H9 (cell line): ENCODE measurements at regions not wholly inside any gene's neighbourhood (a gene's known extent, or its start where the extent isn't known, plus 50 kb on each side); places are given as distances from the start of the nearest gene placed in this dataset.

Experiments
- DNase-seq: peaks from one replicate; pipeline ENCODE4 v3.0.0-alpha.2; 2017
- H2AFZ ChIP-seq: one replicate; pipeline ENCODE4 v1.6.1; 2013; ENCODE audit warnings: mild to moderate bottlenecking, low read length, control low read depth, moderate library complexity
- H2AK5ac ChIP-seq: 2 replicates; pipeline ENCODE4 v1.6.1; 2013; ENCODE audit warnings: low read length, control low read depth, mixed read lengths; ENCODE audit not compliant: insufficient read length
- H2BK120ac ChIP-seq: one replicate; pipeline ENCODE4 v1.6.1; 2013; ENCODE audit warnings: low read depth, mild to moderate bottlenecking, low read length, control low read depth, inconsistent platforms; ENCODE audit not compliant: poor library complexity, severe bottlenecking
- H2BK12ac ChIP-seq: 2 replicates; pipeline ENCODE4 v1.6.1; 2013; ENCODE audit warnings: low read length, control low read depth, mixed read lengths, low read depth; ENCODE audit not compliant: insufficient read length
- H2BK15ac ChIP-seq: 2 replicates; pipeline ENCODE4 v1.6.1; 2013; ENCODE audit warnings: low read depth, low read length, control low read depth
- H2BK20ac ChIP-seq: one replicate; pipeline ENCODE4 v1.6.1; 2013; ENCODE audit warnings: low read depth, mild to moderate bottlenecking, low read length, control low read depth, inconsistent platforms; ENCODE audit not compliant: poor library complexity, severe bottlenecking
- H2BK5ac ChIP-seq: 2 replicates; pipeline ENCODE4 v1.6.1; 2013; ENCODE audit warnings: low read length, control low read depth, mixed read lengths; ENCODE audit not compliant: insufficient read length
- H3K14ac ChIP-seq: 2 replicates; pipeline ENCODE4 v1.6.1; 2013; ENCODE audit warnings: low read length, control low read depth; ENCODE audit not compliant: insufficient read depth
- H3K18ac ChIP-seq: 2 replicates; pipeline ENCODE4 v1.6.1; 2013; ENCODE audit warnings: low read depth, mild to moderate bottlenecking, mixed read lengths, low read length, control low read depth; ENCODE audit not compliant: insufficient read length
- H3K23ac ChIP-seq: 2 replicates; pipeline ENCODE4 v1.6.1; 2013; ENCODE audit warnings: low read length, control low read depth, mixed read lengths, low read depth; ENCODE audit not compliant: insufficient read length
- H3K23me2 ChIP-seq: 2 replicates; pipeline ENCODE4 v1.6.1; 2013; ENCODE audit warnings: low read depth, mild to moderate bottlenecking, mixed read lengths, low read length, control low read depth; ENCODE audit not compliant: insufficient read length, poor library complexity, severe bottlenecking
- H3K27ac ChIP-seq: 2 replicates; pipeline ENCODE4 v1.5.1; 2013; ENCODE audit warnings: low read length, control low read depth, mixed read lengths, low read depth; ENCODE audit not compliant: insufficient read length
- H3K27me3 ChIP-seq: 2 replicates; pipeline ENCODE4 v1.6.1; 2013; ENCODE audit warnings: low read length, control low read depth, inconsistent platforms; ENCODE audit not compliant: insufficient read depth
- H3K4ac ChIP-seq: 2 replicates; pipeline ENCODE4 v1.6.1; 2013; ENCODE audit warnings: low read depth, mild to moderate bottlenecking, control low read depth, inconsistent platforms, low read length, moderate library complexity
- H3K4me1 ChIP-seq: 2 replicates; pipeline ENCODE4 v1.6.1; 2013; ENCODE audit warnings: low read length, control low read depth, inconsistent platforms; ENCODE audit not compliant: insufficient read depth
- H3K4me2 ChIP-seq: 2 replicates; pipeline ENCODE4 v1.6.1; 2013; ENCODE audit warnings: low read length, control low read depth, mixed read lengths; ENCODE audit not compliant: insufficient read length, insufficient read depth
- H3K56ac ChIP-seq: 2 replicates; pipeline ENCODE4 v1.6.1; 2013; ENCODE audit warnings: low read depth, mild to moderate bottlenecking, mixed read lengths, low read length, control low read depth; ENCODE audit not compliant: insufficient read length
- H3K79me1 ChIP-seq: 2 replicates; pipeline ENCODE4 v1.6.1; 2013; ENCODE audit warnings: low read depth, mild to moderate bottlenecking, moderate library complexity, low read length, control low read depth, inconsistent platforms; ENCODE audit not compliant: insufficient read depth, poor library complexity, severe bottlenecking
- H3K79me2 ChIP-seq: 2 replicates; pipeline ENCODE4 v1.6.1; 2013; ENCODE audit warnings: low read length, control low read depth, inconsistent platforms; ENCODE audit not compliant: insufficient read depth
- H3K9ac ChIP-seq: 2 replicates; pipeline ENCODE4 v1.6.1; 2013; ENCODE audit warnings: low read length, control low read depth, mixed read lengths; ENCODE audit not compliant: insufficient read length; ENCODE audit errors: extremely low read depth
- H3K9me3 ChIP-seq: one replicate; pipeline ENCODE4 v1.6.1; 2013; ENCODE audit warnings: low read depth, low read length, inconsistent platforms; ENCODE audit not compliant: control insufficient read depth
- H3T11ph ChIP-seq: one replicate; pipeline ENCODE4 v1.6.1; 2013; ENCODE audit warnings: mild to moderate bottlenecking, low read length, control low read depth, inconsistent platforms
- H4K20me1 ChIP-seq: one replicate; pipeline ENCODE4 v1.6.1; 2013; ENCODE audit not compliant: control insufficient read depth, insufficient read length, insufficient read depth
- H4K5ac ChIP-seq: 2 replicates; pipeline ENCODE4 v1.6.1; 2013; ENCODE audit warnings: low read depth, mild to moderate bottlenecking, mixed read lengths, low read length, control low read depth; ENCODE audit not compliant: insufficient read length
- H4K8ac ChIP-seq: replicated peaks from 2 replicates; pipeline ENCODE4 v1.6.1; 2013; ENCODE audit warnings: low read length, control low read depth, mixed read lengths, low read depth; ENCODE audit not compliant: insufficient read length
- H4K91ac ChIP-seq: 2 replicates; pipeline ENCODE4 v1.6.1; 2013; ENCODE audit warnings: low read depth, mild to moderate bottlenecking, moderate library complexity, mixed read lengths, low read length, control low read depth; ENCODE audit not compliant: insufficient read length
- H3K27ac Mint-ChIP-seq, 3 experiments: 2 replicates in 2 of 3; 3 replicates in 1 of 3; pipeline ENCODE4 v1.8.0; 2020 to 2021; ENCODE audit warnings: mixed read lengths in 3 of 3, mild to moderate bottlenecking in 1 of 3, moderate library complexity in 1 of 3
- H3K27me3 Mint-ChIP-seq: 2 replicates; pipeline ENCODE4 v1.8.0; 2021; ENCODE audit warnings: low read depth, mild to moderate bottlenecking, moderate library complexity, mixed read lengths
- H3K36me3 Mint-ChIP-seq, 3 experiments: 2 replicates in 2 of 3; 3 replicates in 1 of 3; pipeline ENCODE4 v1.8.0; 2020 to 2021; ENCODE audit warnings: low read depth in 3 of 3, mixed read lengths in 3 of 3; ENCODE audit not compliant: insufficient read depth in 1 of 3
- H3K4me1 Mint-ChIP-seq, 2 experiments: 2 replicates each; pipeline ENCODE4 v1.8.0; 2020; ENCODE audit warnings: mixed read lengths in 2 of 2
- H3K4me3 Mint-ChIP-seq, 2 experiments: 2 replicates in 1 of 2; 3 replicates in 1 of 2; pipeline ENCODE4 v1.8.0; 2020 to 2021; ENCODE audit warnings: mild to moderate bottlenecking in 2 of 2, mixed read lengths in 2 of 2, moderate library complexity in 1 of 2
- H3K9me3 Mint-ChIP-seq, 2 experiments: 2 replicates in 1 of 2; 3 replicates in 1 of 2; pipeline ENCODE4 v1.8.0; 2020; ENCODE audit warnings: mild to moderate bottlenecking in 2 of 2, mixed read lengths in 2 of 2, moderate library complexity in 1 of 2
- CTCF ChIP-seq: fragments of 200-600 bp; sonication (generic); conservative IDR thresholded peaks from 3 replicates; pipeline ENCODE4 v1.8.0; 2021; ENCODE audit warnings: antibody characterized with exemption, mild to moderate bottlenecking
- WGBS: extraction: QIAGEN DNeasy Blood & Tissue Kit; methylation state at CpG from one replicate; pipeline ENCODE4 v1.1.7; 2013; ENCODE audit warnings: missing lambda C conversion rate, low lambda C conversion rate, mixed read lengths; ENCODE audit not compliant: insufficient read length; ENCODE audit errors: extremely low coverage; 5-methylcytosine and 5-hydroxymethylcytosine counted together

GRCh38 chr4:3344596-3344995 is 51.8 kb downstream of the RGS12 start:
- 0 out of 7 replicates have a peak, but pooled peaks cover 0 to 4% (median 0%) of the 10 kb centered on the region in 3 experiments for H3K36me3 Mint-ChIP-seq
- no CpG with 5 or more reads among the region's 4 CpGs for WGBS
- Histone ChIP-seq H3K79me2 (no peaks in the 10 kb centered on the region), H3K27ac (no peak overlapping the region), H2BK12ac (no peak overlapping the region), H3K23ac (no peak overlapping the region), H2AK5ac (no peak overlapping the region), H2AFZ (no peak overlapping the region), H3K27me3 (no peaks in the 10 kb centered on the region), H3K14ac (no peak overlapping the region; the same call in 1 of the 2 replicates), H3K9me3 (no peaks in the 10 kb centered on the region), H2BK15ac (no peak overlapping the region), H4K20me1 (no peaks in the 10 kb centered on the region), H3K4ac (no peak overlapping the region), H3K18ac (no peak overlapping the region), H2BK5ac (no peak overlapping the region), H3K4me2 (no peak overlapping the region), H4K91ac (no peak overlapping the region), H3K56ac (no peak overlapping the region), H3K79me1 (no peaks in the 10 kb centered on the region), H4K8ac (no peak overlapping the region), H3K9ac (no peak overlapping the region), H2BK20ac (no peak overlapping the region), H3K23me2 (no peaks in the 10 kb centered on the region), H2BK120ac (no peak overlapping the region), H4K5ac (no peak overlapping the region), H3T11ph (no peak overlapping the region), H3K4me1 (peaks cover 5% of the 10 kb centered on the region; the same call in 1 of the 2 replicates)
- peaks cover 20 to 27% of the 10 kb centered on the region in 2 experiments for H3K4me1 Mint-ChIP-seq
- H3K4me3 Mint-ChIP-seq = no peak overlapping the region
- no peaks in the 10 kb centered on the region for H3K27me3 Mint-ChIP-seq
- H3K9me3 Mint-ChIP-seq = no peaks in the 10 kb centered on the region
- no peak for DNase-seq
- no peak for TF ChIP-seq CTCF
- H3K27ac Mint-ChIP-seq = no peak overlapping the region; a peak in 2 of 7 replicates
